NCI-H2196 (cell line): ENCODE measurements at regions not wholly inside any gene's neighbourhood (a gene's known extent, or its start where the extent isn't known, plus 50 kb on each side); places are given as distances from the start of the nearest gene placed in this dataset.
A peak's percentile ranks its signal among the peaks of the same experiment; 100 is the strongest.

ENCODE experiments used
- DNase-seq: peaks from one replicate; lab custom pipeline; 2025; ENCODE audit not compliant: unreplicated experiment; lab: John Stamatoyannopoulos, UW

DNA sequence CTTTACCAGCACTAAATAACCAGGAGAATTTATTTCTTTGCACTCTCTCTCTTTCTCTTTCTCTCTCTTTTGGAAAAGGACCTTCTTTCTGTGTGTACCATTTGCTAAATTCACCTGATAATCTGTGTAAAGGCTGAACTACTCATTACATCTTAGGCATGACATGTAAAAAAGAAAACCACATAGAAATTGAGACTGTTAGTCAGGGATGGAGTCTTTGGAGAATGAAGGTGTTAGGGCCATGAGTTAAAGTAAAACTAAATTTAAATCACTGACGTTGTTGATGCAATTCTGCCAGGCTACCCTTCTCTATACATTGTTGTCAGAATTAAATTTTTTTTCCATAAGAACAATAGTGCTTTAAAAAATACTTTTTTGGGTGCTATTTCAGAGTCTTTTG lies 263.3 kb downstream of the PTEN start:
- no peak for DNase-seq

DNA sequence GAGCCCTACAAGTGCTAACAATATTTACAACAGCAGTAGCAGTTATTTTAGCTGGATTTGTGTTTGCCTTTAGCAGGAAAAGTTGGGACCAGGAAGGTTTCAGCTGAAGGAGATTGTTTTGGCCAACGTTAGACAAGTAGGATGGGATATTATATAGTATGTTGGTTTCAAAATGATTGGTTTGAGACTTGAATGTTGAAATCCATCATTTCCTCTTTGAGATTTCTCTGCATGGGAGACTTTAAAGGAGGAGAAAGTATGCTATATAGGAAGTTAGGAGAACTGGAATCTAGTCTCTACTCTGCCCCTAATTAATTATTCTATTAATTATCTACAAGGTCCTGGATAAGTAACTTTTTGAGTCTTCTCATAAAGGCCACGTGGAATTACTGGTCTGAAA lies 263.8 kb downstream of the PTEN start:
- DNase-seq = no peak

DNA sequence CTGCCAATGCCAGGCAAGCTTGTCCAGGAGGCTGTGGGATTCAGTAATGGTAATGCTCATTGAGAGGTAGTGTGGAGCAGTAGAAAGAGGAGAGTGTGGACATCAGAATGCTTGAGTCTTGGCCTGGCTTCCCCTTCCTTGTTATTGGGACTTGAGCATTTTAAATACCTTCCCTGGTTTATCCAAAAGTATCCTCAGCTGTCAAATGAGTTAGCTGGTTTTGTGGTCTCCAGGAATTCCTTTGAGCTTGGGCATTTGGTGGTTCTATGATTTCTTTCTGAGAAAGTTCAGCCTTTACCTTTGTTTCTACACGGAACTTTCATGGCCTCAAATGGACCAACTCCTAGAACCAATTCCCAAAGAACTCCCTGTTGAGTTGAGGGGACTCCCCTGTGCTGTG lies 264.3 kb downstream of the PTEN start:
- DNase-seq = no peak

DNA sequence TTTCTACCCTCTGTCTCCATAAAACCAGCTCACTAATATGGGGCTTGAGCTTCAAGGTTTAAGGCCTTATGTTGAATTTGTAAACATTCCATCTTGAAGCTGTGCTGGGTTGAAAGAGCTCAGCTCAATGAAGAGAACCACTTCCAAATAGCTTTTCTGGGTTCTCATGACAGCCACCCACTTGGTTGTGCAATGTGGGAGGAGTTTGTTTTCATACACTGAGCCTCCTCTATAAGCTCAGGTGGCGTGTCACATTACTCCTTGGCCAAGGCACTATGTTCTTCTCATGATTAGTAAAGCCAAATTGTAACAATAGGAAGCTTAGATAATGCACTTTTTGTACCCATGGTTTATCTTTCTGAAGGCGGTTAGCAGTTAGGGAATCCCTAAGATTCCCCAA lies 265.6 kb downstream of the PTEN start:
- no peak for DNase-seq

DNA sequence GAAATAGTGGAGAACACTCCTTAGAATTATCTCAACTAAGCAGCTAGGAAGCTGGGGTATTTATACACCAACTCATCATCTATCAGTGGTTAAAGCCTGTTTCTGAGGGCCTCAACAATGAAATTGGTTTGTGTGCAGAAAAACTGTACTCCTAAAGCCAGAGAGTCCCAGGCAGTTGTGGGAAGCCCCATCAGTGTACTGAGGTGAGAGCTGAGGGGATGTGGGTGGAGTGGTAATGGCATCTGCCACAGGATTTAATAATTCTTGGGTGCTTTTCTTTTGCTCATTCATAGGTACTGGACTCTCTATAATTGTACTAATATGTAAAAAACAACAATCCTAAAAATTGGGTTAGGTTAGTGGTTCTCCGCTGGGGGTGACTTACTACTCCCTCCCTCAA lies 267.5 kb downstream of the PTEN start:
- DNase-seq = no peak

DNA sequence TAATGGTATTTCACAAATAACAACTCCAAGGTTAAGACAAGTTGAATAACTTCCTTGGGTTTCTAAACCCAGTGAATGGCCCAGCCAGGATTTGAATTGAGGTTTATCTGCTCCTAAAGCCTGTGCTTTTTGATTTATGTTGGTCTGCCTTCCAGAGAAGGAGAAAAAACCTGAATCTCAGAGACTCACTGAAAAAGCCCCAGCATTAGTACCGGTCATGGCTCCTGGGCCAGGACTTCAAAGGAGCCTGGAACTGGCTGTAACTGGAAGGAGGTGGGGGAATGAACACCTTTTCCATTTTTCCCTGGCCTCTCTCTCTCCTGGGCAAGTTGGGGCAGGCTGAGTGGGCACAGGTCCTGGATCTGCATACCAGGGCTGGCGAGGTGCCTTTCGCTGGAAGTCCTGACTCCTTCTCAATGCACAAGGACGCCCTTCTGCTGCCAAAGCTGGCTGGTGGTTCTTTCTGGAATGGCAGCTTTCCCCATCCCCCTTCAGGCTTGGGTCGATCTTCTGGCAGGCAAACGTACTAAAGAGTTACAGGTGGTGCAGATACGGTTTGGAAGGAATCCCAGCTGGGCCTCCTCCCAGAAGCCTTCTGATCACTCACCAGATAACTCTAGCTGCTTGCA lies 268.2 kb downstream of the PTEN start:
- peak; percentile 75 for DNase-seq

DNA sequence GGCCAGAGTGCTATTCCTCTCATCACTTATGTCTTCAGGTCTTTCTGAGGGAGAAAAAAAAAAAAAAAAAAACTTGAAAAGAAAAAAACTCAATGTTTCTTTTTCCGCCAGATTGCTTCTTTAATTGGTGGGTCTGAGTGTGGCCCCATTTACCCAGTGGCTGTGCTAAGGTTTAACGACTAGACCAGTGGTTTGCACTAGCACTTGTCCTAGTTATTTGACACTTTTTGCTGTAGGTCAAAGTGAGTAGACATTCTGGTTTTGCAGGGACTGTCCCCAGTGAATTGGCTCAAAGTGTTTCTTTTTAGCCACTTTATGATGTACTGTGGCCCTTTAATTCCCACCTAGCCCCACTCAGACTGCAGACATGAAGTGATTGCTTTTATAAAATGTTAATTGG lies 273.3 kb downstream of the PTEN start:
- no peak for DNase-seq

DNA sequence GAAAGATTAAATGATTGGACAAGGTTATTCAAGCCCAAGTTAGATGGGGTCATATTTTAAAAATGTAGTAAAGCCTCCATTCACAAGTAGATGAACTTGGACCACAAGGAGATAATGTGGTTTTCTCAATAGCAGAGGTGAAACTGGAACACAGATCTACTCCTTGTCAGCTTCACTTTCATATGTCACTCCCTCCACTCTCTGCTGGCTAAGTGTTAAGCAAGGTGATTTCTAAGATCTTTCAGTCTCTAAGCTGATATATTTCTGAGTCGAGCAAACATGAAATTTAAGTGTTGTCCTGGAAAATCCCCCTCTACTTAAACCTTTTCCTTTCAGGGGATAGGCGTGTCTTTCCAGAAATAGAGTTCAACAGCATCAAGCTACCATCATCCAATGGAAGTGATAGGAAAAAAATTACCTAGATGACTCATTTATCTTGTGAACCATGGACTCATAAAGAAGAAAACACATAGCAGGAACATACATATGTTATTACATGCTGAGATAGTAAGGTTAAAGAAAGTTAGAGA lies 275.0 kb downstream of the PTEN start:
- DNase-seq = no peak

DNA sequence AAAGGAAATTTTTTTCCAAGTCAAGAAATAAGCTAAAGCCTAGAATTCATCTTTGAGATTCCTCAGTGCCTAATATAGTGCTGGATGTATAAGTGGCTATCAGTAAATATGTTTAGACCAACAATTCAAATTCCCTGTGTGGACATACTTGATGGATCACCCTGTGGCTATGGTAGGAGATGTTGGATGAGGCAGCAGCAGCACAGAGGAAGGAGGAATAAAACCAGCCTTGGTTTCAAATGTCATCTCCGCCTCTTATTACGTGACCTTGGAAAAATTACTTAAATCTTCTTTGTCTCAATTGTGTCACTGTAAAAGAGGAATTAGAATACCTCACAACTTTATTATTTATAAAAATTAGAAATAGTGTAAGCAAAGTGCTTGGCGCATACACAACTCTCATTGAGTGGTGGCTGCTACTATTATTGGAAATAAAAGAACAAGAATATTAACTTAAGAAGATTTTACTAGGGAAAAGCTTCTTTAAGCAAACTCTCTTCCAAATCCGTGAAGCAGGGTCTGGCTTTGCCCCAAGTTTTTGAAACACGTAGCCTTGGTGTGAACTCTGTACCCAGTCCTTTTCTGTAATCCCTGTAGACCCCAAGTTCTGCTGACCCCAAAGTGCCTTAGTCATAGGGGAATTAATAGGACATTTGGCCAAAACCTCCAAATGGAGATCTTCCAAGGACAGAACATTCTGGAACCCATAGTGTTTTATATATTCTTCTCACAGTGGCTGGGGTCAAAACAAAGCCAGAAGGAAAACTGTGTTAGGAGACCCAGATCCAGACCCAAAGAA lies 283.8 kb downstream of the PTEN start:
- DNase-seq = no peak

DNA sequence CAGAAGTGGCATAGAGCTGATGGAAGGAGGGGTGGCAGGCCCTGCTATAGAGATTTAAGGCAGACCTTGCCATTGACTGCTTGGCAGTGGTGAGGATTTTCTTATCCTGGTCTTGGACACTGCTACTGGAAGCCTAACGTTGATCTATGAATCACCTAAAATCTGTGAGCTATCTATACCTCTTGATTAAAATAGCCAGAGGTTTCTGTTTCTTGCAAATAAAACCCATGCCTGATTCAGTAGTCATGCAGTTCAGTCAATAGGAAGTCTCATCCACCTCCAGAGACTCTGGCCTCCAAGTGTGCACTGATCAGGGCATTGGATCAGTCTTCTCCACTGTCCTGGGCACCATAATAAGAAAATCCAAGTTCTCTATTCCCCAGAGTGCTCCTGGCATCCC lies 286.5 kb downstream of the PTEN start:
- no peak for DNase-seq

DNA sequence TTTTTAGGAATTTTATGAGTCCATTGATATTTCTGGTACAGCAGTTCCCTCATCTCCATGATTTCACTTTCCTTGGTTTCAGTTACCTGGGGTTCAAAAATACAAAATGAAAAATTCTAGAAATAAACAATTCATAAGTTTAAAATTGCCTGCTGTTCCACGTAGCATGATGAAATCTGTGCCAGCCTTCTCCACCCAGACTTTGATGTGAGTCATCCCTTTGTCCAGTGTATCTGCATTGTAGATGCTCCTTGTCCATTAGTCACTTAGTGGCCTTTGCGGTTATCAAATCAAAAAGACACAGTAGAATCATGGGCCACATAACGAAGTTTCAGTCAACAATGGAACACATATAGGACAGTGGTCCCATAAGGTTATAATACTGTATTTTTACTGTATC lies 286.9 kb downstream of the PTEN start:
- DNase-seq = no peak

DNA sequence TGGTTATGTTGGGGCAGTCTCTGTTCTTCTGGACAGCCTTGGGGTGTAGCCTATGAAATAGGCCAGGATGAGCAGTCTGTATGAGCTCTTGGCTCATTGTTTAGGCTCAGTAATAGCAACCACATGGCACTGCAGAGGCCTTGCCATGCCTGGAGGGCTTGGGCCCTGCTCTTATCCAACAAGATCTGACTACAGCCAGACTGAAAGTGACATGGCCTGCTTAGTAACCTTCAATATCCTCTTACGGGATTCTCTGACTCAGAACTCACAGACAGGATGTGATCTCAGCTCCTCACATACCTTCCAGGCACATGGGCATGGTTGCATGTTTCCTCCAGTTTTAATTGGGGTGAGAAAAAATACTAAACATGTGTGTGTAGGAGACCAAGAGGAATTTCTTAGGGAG lies 289.3 kb downstream of the PTEN start:
- DNase-seq = no peak

DNA sequence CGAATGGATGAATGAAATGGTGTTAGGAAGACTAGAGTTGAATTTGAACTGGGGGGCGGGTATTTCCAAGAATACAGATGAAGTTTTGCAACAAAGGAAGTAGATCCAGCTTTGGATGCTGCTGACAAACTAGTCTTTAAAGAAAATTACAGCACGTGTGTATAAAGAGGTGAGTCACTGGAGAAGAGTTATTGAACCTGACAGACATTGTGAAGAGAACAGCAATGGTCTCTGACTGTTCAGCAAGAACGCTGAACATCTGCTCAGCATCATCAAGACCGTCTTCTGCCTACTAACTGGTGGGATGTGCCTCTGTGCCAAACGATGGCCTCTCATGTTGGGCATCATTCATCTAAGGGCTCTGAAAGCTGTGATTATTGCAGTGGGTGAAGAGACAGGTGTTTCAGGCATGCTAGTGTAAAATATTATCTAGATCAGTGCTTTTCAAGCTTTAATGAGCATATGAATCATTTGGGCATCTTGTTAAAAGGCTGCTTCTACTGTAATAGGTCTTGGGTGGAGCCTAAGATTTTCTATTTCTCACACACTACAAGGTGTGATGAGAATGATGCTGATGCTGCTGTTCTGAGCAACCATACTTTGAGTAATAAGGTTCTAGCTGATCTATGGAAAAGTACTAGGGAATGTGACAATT lies 291.3 kb downstream of the PTEN start:
- DNase-seq = no peak

DNA sequence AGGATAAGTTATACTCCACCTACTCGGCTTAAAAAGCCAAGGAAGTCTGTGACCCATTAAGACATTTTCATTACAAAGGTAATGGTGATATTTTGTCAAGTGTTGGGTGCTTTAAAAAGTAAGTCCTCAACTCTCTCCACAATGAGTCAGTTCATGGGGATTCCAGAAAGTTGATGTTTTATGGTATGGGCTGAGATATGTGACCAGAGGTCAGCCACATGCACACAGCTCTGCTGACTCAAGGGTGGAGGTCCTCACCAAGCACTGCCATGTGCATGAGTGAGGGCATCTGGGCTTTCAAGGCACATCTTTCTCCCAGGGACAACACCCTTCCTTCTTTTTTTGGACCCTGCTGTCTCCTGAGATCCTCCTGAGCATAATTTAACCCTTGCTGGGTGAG lies 292.9 kb downstream of the PTEN start:
- no peak for DNase-seq

DNA sequence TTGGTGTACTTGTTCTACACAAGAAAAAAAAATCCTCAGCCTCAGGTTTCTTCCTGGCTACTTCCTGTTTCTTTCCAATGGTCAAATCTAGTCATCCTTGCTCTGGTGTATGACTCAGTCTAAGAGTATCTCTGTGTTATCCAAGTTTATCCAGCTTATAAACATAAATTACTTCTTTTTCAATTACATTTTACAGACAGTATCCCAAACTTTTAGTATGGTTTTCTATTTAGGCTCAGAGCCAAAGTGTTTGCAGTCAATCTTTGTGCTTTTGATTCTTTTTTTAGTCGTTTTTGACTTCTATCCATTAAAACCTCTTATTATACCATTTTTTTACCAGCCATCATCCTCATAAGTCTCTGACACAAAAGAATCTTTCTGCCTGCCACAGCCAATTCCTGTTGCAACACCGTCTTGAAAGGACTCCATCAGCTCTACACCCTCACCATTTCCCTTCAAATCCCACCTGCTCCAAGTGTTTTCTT lies 294.6 kb downstream of the PTEN start:
- no peak for DNase-seq

DNA sequence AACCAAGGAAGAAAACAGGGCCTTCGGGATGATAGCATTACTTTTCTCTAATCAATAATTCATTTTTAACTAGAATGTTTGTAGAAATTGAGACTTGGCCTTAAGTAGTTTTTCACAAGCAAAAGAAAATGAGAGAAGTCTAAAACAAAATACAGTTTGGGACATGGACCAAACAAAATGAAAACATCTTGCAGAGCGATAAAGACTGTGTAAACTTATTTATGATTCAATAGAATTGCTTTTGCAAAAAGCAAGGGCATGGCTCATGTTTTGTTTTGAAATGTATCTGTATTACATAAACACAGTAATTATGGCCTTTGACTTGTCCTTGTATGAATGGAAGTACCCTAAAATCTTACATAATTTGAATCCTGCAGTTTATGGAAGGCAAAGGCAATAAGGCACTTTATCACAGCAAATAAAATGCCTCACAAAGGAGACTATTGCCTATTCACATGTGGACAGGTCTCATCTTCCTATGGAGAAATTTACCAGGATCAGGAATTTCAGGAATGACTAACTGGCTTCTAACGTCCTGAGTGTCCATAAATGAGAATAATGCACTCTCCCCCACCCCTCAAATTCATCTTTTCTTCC lies 295.2 kb downstream of the PTEN start:
- no peak for DNase-seq

DNA sequence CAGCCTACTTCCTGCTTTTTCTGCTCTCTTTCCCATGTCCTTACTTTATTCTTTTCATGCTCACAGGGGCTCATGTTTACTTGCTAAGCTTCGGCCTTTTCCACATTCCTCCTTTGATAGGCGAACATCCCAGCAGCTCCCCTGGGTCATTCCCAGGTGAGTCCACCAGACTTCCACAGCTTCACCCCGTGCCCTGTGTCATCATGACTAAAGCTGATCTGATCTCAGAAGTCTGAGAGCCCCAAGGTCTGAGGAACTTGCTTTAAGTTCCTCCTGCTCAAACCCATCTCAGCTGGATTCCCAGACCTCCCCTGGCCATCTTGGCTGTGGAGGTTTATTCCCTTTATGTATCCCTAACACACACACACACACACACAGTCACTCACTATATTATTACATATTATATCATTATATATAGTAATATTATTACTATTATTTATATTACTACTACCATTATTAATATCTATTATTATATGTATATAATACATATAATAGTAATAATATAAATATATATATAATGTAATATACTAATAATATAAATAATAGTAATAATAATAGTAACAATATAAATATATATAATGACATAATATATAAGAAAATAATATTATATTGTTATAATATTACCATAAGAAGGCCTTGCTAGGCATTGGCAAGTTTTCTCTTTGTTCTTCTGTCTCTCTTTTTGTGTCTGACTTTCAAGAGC lies 295.9 kb downstream of the PTEN start:
- no peak for DNase-seq

DNA sequence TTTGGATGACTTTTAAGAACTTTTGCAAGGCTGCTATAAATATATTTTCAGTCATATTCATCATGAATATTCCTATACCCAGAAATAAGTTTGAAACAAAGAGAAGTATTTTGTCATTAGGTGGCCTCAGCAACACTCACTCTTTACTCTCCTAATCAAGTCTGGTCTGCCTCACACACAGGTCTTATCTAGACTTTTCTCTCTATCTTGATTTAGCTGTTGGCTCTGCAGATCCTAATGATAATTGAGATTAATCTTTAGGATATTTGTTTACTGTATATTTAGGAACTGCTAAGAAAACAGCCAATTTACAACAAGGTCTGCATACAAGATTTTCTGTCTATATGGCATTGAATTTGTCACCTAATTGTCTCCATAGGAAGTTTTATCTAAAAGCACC lies 297.6 kb downstream of the PTEN start:
- DNase-seq = no peak

DNA sequence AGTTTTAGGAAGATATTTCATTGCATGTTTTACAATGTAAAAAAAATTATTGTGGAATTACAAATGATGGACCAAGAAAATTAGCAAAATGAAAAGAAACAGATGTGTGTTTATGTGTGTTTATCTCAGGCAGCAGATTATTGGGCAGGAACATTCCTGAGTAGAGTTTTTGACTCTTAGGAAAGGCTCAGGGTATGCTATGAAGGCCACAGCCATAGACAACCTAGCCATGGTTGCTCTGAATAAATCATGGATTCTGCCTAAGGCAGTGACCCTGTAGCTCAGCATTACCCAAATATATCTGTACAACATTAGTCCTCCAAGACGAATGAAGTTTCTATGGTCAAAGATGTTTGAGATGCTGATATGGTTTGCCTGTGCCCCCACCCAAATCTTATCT lies 298.3 kb downstream of the PTEN start:
- no peak for DNase-seq

DNA sequence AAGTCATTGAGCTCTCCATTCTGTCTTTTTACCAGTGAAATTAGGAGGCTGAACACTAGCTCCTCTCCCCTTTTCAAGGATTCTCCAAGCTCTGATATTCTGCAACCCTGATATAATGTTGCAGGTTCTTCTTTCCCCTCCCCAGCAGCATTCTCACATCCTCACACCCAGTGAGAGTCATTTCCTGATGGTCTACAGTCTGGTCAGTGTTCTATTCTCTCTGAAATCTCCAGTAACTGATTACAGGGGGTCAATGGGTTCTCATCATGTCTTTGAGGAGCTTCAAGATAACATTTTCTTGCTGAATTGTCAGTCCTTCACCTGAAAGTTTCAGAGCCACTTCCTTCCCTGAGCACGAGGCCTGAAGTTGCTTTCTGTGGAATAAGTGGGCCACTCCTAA lies 299.4 kb downstream of the PTEN start:
- DNase-seq = no peak

DNA sequence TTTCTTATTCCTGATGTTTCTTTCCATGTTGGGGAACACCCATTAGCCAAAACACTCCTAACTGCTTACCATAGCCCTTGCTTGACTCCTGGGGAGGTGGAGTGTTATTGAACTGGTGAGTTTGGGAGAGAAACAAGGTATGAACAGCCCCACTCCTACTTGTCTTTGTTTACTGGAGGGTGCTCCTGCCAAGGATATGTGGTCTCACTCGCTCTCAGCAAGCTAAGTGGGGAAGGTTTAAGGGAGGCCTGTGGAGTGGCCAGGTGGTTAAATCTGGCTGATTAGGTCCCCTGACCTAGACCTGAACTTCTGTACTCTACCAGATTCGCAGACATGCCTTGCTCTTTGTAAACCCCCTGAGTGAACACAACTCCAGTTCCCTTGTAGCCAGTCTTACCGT lies 300.1 kb downstream of the PTEN start:
- no peak for DNase-seq
